DMS153 treated with DMSO at 0.1 percent for 48 hours (cell line): ENCODE measurements at regions not wholly inside any gene's neighbourhood (a gene's known extent, or its start where the extent isn't known, plus 50 kb on each side); places are given as distances from the start of the nearest gene placed in this dataset.

ENCODE experiments used
- DNase-seq: peaks from one replicate; lab custom pipeline; 2025; ENCODE audit not compliant: unreplicated experiment; lab: John Stamatoyannopoulos, UW

DNA sequence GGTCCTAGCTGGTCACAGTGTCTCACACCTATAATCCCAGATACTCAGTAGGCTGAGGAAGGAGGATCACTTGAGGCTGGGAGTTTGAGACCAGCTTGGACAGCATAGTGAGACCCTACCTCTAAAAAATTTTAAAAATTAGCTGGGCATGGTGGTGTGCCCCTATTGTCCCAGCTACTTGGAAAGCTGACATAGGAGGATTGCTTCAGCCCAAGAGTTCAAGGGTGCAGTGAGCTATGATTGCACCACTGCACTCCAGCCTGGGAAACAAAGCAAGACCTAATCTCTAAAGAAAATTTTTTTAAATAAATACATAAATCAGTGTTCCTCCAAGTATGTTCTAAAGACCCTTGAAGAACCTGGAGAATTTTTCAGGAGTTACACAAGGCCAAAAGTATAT lies 50.6 kb upstream of the GNAO1 start:
- no peak for DNase-seq

DNA sequence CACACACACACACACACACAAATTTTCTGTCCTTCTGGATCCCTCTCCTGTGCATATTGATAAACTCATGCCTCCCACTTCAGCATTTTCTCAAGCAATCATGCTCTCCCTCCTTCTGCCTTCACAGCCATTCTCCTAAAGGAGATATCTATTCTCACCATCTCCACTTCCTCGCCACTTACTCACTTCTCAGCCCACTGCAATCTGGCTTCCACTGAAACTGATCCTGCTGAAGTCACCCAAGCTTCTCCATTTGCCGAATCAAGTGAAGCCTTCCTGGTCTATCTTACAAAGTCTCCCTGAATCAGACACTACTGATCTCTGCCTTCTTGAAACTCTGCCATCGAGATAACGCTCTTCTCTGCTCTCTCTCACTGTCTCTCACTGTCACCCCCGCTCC lies 54.0 kb upstream of the GNAO1 start:
- no peak for DNase-seq

GRCh38 chr16:56136256-56136655 lies 55.0 kb upstream of the GNAO1 start:
- no peak for DNase-seq

DNA sequence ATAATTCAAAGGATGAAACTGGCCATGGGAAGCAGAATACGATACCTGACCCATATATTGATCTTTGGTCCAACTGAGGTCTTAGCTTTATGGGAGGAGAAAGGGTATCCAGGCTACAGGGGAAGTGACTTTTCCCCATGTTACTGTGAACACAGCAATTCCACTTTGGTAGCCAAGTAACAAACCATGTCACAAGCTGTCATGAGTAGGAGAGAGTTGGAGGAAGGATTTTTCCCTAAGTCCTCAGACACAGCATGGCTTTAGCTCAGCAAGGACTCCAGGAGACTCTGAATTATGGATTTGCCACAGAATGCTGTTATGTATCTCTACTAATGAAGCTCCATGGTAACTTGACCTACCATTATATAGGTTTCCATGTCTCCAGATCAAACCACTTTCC lies 56.5 kb upstream of the GNAO1 start:
- DNase-seq = no peak

DNA sequence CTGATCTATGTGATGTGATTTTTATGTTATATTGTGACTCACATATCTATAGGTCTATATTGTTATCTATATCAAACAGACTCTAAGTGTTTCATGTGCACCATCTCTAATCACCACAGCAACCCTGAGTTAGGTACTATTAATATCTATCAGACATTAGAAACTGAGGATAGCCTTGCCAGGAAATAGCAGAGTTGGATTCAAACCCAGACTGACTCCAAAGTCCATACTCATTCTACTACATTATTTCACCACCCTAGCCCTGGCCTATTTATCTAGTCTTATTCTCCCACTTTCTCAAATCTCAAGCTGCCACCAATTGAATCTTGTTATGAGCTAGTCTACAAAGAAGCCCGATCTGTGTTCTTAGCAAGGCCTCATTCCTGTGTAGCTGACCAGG lies 65.4 kb upstream of the GNAO1 start:
- DNase-seq = no peak

- no peak for DNase-seq
Measured at GRCh38 chr16:56122251-56122650, 69.0 kb upstream of the GNAO1 start.

GRCh38 chr16:56121156-56121500 lies 70.2 kb upstream of the GNAO1 start:
- DNase-seq = no peak

DNA sequence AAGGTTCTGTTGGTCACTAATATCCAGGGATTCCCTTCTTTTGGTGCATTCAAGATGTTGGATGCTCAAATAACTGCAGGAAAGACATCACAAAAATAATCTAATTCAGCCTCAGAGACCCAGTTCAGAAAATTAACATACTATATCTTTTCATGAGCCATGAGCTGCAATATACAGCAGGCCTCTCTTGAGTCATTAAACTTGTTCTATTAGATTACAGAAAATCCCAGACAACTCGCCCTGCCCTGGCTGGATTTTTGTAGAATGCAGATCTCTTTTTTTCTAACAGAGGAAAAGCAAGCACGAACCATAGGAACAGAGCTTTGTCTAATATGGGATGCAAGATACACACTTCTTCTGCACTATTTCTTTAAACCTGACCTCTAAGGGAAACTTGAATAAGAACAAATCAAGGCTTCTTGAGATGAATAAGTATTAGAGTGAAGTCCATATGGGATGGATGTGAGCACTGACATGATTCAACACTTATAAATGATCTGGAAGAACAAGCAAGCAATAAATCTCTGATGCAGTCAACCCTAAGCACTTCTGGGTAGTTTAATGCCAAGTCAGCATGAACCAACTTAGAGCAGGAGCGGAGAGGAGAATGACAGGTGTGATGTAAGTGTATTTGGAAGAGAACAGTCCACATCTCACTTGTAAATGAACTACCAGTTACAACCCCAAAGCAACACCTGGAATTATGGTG lies 70.7 kb upstream of the GNAO1 start:
- DNase-seq = no peak

GRCh38 chr16:56119133-56119532 lies 72.2 kb upstream of the GNAO1 start:
- no peak for DNase-seq

GRCh38 chr16:56116577-56116964 lies 74.7 kb upstream of the GNAO1 start:
- DNase-seq = no peak

DNA sequence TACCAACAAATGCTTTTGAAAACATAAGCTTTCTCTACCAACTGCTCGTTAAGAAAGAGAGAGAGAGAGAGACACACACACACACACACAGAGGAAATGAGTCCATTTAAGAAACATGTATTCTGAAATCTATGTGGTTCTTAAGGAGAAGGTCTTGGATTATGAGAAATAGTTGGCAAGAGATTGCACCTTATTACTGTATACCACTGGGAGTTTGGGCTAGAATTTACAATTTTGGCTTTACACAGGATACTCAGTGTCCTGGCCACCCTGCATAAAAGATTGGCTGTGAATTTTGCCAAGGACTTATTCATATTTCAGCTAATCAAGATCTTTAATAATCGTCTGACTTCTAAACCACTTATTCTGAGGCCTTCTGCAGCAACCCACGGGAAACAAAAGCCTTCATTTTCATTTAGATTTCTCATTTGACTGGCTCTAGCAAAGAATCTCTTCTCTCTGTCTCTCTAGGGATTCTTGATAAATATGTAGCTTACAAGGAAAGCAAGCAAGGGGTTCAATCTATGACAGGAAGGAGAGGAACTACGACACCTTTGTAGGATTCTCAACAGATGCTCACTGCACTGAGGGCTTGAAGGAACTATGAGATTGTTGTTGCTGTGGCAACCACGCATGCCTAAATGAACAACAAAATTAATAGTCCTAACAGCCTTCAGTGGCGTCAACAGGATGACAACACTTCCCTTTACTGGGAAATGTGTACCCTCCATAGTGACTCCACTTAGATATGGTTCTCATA lies 75.3 kb upstream of the GNAO1 start:
- DNase-seq = peak; percentile 16

GRCh38 chr16:56113223-56113622 lies 78.1 kb upstream of the GNAO1 start:
- DNase-seq = no peak

GRCh38 chr16:56111100-56111499 lies 80.2 kb upstream of the GNAO1 start:
- no peak for DNase-seq

DNA sequence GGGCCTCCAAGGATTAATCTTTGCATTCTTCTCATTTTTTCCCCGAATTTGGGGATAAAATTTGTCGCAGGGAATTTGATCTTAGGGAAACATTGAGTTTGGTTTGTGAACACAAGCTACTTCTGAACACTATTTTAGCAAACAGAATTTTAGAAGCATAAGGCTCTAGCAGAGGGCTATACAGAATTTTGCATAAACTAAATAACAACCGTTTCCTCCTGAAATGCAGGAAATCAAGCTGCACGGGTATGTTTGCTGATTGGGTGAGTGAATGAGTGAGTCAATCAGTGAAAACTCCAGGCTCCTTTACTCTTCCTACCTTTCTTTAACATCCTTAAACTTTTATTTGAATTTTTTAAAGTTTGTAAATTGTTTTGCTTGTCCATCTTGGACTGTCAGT lies 81.3 kb upstream of the GNAO1 start:
- no peak for DNase-seq

DNA sequence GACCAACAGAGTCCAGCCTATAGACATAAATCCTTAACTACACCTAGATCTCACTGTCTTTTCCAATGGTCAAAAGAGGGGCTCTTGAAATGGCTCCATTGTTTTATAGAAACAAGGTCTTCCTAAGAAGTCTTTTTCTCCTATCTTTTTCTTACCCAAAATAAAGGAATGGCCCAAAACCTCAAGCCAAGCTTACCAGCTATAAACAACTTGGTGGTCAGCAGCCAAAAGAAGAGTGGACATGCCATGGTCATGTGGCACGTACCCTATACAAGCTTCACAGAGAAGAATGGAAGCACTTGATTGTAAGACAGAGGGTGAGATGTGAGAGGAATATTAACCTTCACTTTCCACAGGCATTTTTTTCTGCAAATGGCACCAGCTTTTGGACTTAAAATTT lies 82.1 kb upstream of the GNAO1 start:
- DNase-seq = no peak

GRCh38 chr16:56108724-56109123 lies 82.6 kb upstream of the GNAO1 start:
- no peak for DNase-seq

DNA sequence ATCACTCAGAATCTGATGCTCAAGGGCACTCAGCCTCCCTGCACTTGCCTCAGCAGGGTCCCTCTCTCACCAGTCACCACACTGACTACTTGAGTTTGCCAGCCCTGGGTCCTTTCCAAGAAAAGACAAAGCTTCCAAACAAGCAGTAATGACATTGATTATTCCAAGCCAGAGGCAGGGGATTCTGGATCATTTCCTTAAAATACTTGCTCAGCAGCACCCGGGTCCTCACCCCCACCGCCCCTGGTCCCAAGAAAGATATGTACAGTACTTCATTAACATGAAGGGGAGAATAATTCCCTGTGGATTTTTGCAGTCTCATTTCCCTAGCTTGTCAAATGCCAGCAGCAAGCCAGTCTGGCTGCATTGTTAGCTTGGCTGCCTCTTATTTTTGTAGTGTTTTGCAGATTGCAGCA lies 83.2 kb upstream of the GNAO1 start:
- DNase-seq = peak; percentile 46

- DNase-seq = no peak
Measured at GRCh38 chr16:56106527-56106926, 84.8 kb upstream of the GNAO1 start.

DNA sequence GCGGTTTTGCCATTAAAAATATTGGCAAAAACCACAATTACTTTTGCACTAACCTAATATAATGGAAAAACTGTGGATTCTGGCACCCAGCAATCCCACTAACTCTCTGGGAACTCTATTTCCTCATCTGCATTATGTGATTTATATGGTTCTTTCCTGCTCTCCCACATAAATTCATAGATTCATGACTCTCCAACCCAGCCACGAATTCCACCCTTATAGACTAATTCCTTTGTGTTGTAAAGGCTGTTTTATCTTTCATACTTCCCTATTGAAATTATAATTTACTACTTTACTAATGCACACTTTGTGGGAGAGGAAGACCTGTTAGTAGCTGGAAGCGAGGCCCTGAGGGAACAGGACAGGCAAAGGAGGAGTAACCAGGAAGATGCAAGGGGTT lies 88.4 kb upstream of the GNAO1 start:
- no peak for DNase-seq

GRCh38 chr16:56102183-56102686 lies 89.1 kb upstream of the GNAO1 start:
- DNase-seq = peak; percentile 90

DNA sequence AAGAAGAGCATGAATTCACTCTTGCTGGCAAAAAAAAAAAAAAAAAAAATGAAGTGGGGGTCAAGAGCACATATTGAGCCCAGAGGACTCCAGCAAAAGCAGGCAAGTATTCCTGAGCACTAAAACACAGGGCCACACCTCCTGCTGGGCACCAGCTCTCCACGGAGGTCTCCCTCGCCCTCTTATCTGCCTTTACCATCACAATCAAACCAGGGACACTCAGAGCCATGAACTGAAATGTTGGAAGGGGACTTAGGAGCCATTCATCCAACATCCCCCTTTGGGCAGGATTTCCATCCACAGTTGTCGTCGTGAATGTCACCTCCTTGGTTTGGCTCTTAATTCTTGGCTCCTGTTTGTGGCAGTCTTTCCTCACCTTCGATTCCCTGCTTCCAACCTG lies 89.8 kb upstream of the GNAO1 start:
- DNase-seq = no peak

DNA sequence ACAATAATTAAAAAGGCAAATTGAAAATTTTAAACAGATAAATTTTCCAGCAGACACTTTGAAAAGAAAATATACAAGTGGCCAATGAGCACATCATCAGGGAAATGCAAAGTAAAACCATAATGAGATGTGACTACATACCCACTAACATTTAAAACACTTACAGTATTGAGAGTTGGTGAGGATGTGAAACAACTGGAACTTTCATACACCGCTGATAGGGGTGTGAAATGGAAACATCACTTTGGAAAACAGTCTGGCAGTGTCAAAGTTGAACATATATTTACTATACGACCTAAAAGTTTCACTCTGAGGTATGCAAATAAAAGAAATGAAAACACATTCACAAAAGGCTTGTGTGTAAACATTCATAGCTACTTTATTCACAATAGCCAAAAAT lies 94.0 kb upstream of the GNAO1 start:
- DNase-seq = no peak

DNA sequence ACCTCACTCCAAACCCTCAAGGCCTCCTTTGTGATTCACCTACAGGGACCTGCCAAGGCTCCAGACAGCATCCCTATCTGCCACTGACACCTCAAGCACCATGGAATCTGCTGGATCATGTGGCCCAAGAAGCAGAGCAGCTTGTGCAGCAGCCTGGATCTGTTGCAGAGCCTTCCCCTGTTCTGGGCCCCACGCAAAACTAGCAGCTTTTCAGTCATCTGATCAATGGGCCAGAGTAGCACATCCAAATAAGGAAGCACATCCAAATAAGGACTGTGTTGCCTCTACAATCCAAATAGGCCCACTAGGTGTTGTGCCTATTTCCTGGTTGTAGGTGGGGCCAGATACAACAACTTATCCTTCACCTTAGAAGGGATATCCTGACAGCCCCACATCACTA lies 97.1 kb upstream of the GNAO1 start:
- no peak for DNase-seq
